ENCODE measurements at regions not wholly inside any gene's neighbourhood (a gene's known extent, or its start where the extent isn't known, plus 50 kb on each side); places are given as distances from the start of the nearest gene placed in this dataset.

- TF ChIP-seq RFX5 (IDR thresholded peaks at IDR 0.05; ENCODE audit: low read depth, low read length) (no peak), RCOR1 (IDR thresholded peaks at IDR 0.05; ENCODE audit: insufficient replicate concordance, low read length) (no peak), SMC3 (IDR thresholded peaks at IDR 0.05; ENCODE audit: low read depth, low read length) (no peak), FOS (IDR thresholded peaks at IDR 0.05; ENCODE audit: low read depth, low read length) (no peak), ELK1 (IDR thresholded peaks at IDR 0.05; ENCODE audit: borderline replicate concordance, low read depth, low read length) (no peak), NFE2L2 (IDR thresholded peaks at IDR 0.05; ENCODE audit: low read depth, low read length) (no peak), CHD1 (IDR thresholded peaks at IDR 0.05; ENCODE audit: low read depth, low read length) (no peak), MAFK (IDR thresholded peaks at IDR 0.05; ENCODE audit: low read depth, low read length) (no peak), BHLHE40 (IDR thresholded peaks at IDR 0.05; ENCODE audit: low read depth, low read length) (no peak), USF2 (IDR thresholded peaks at IDR 0.05; ENCODE audit: low read depth, low read length) (no peak), POLR2A (IDR thresholded peaks at IDR 0.05; ENCODE audit: low read depth, low read length) (no peak), MXI1 (IDR thresholded peaks at IDR 0.05; ENCODE audit: borderline replicate concordance, low read depth, low read length) (no peak), CTCF (conservative IDR thresholded peaks at IDR 0.05; ENCODE audit: low read depth, low read length) (no peak)
- Histone ChIP-seq H3K23ac (ENCODE audit: low read depth, low read length) (no peak overlapping the region), H4K5ac (ENCODE audit: low read depth, low read length) (no peak overlapping the region), H3K79me1 (ENCODE audit: low read depth in 1 of 2, low read length in 2 of 2) (no peaks in the 10 kb centered on the region), H4K8ac (ENCODE audit: low read depth in 2 of 2, low read length in 2 of 2) (no peak overlapping the region), H3K56ac (ENCODE audit: extremely low read depth, insufficient read depth, low read length) (no peak overlapping the region), H3K36me3 (ENCODE audit: control insufficient read depth, insufficient read depth, low read length) (no peaks in the 10 kb centered on the region), H3K9ac (ENCODE audit: low read depth, low read length) (no peak overlapping the region), H2BK120ac (ENCODE audit: low read depth, low read length) (no peak overlapping the region), H3K4me2 (ENCODE audit: low read depth, low read length) (no peak overlapping the region), H2AK9ac (replicated peaks; ENCODE audit: low read depth, low read length, poor library complexity) (no peak overlapping the region), H3K18ac (ENCODE audit: low read depth, low read length) (no peak overlapping the region), H4K20me1 (ENCODE audit: insufficient read depth, low read length) (no peaks in the 10 kb centered on the region), H2AK5ac (ENCODE audit: low read depth, low read length) (no peak overlapping the region), H3K27me3 (ENCODE audit: control insufficient read depth, insufficient read depth, low read length) (no peaks in the 10 kb centered on the region), H2AFZ (replicated peaks; ENCODE audit: low read length, poor library complexity) (no peak overlapping the region), H4K91ac (ENCODE audit: insufficient read depth, low read depth, low read length) (no peak overlapping the region), H2BK20ac (ENCODE audit: low read depth, low read length) (no peak overlapping the region), H3K4me3 (ENCODE audit: insufficient read depth, low read depth, low read length) (no peak overlapping the region), H3K14ac (replicated peaks; ENCODE audit: low read depth, low read length) (no peak overlapping the region), H3K4me1 (ENCODE audit: control insufficient read depth, insufficient read depth, low read length) (no peaks in the 10 kb centered on the region), H3K9me1 (ENCODE audit: insufficient read depth, low read length) (no peaks in the 10 kb centered on the region), H3K4ac (ENCODE audit: low read depth, low read length) (no peak overlapping the region), H2BK5ac (ENCODE audit: low read depth, low read length, poor library complexity, severe bottlenecking) (no peak overlapping the region), H3K9me3 (ENCODE audit: control insufficient read depth, insufficient read depth, low read length) (no peaks in the 10 kb centered on the region), H2BK15ac (ENCODE audit: low read depth, low read length) (no peak overlapping the region), H3K27ac (ENCODE audit: insufficient read depth, low read length) (no peak overlapping the region)
- intact Hi-C loops (cut with micrococcal nuclease) (no loop called here), dilution Hi-C loops (cut with HindIII; ENCODE audit: low sequenced_read_pairs, unreplicated experiment) (no loop called here), in situ Hi-C loops (cut with MboI; ENCODE audit: low sequenced_read_pairs) (no loop called here)
- no TSS peak for BruUV-seq (replicated peaks)
- ATAC-seq (ENCODE audit: low read depth) (no peak), DNase-seq (no peak)
- ChIA-PET CTCF (no interaction called here), POLR2A (ENCODE audit: unreplicated experiment) (interaction anchor here (0.5 kb wide), 1 partner anchor 23 kb away, joined by 17 read pairs; no protein-coding TSS in a partner anchor)
Measured at GRCh38 chr3:71990545-71990944, 205.6 kb upstream of the PROK2 start.

All from IMR-90 (cell line).